GM21526 (cell line): ENCODE measurements at regions not wholly inside any gene's neighbourhood (a gene's known extent, or its start where the extent isn't known, plus 50 kb on each side); places are given as distances from the start of the nearest gene placed in this dataset.

Experiments
- ATAC-seq: cut with Tn5 transposase; IDR thresholded peaks from one replicate; pipeline ENCODE4 v1.9.1; 2021; ENCODE audit warnings: moderate library complexity; ENCODE audit not compliant: unreplicated experiment, low FRiP score

GRCh38 chr7:96638669-96639068 is 71.0 kb downstream of the SEM1 start:
- no peak for ATAC-seq

GRCh38 chr7:96637522-96637921 is 72.1 kb downstream of the SEM1 start:
- no peak for ATAC-seq

GRCh38 chr7:96636979-96637378 is 72.7 kb downstream of the SEM1 start:
- no peak for ATAC-seq

GRCh38 chr7:96636342-96636860 is 73.2 kb downstream of the SEM1 start:
- ATAC-seq: no peak

GRCh38 chr7:96629884-96630283 is 79.8 kb downstream of the SEM1 start:
- ATAC-seq: no peak

GRCh38 chr7:96624954-96625353 is 84.7 kb downstream of the SEM1 start:
- ATAC-seq: no peak

- ATAC-seq: no peak
Observed at GRCh38 chr7:96621932-96622331, 87.7 kb downstream of the SEM1 start.

GRCh38 chr7:96614154-96614867 is 95.3 kb downstream of the SEM1 start:
- ATAC-seq: peak; percentile 61

GRCh38 chr7:96612034-96612433 is 97.6 kb downstream of the SEM1 start:
- ATAC-seq: no peak

GRCh38 chr7:96605045-96605716 is 104.5 kb downstream of the SEM1 start:
- no peak for ATAC-seq

- ATAC-seq: no peak
Observed at GRCh38 chr7:96599288-96599936, 110.2 kb downstream of the SEM1 start.

GRCh38 chr7:96598421-96598820 is 111.2 kb downstream of the SEM1 start:
- no peak for ATAC-seq

GRCh38 chr7:96596120-96596826 is 113.4 kb downstream of the SEM1 start:
- ATAC-seq: no peak

- no peak for ATAC-seq
Observed at GRCh38 chr7:96591900-96592676, 117.6 kb downstream of the SEM1 start.

- ATAC-seq: no peak
Observed at GRCh38 chr7:96591159-96591899, 118.3 kb downstream of the SEM1 start.

- ATAC-seq: no peak
Observed at GRCh38 chr7:96589038-96589437, 120.6 kb downstream of the SEM1 start.

GRCh38 chr7:96579119-96579518 is 130.5 kb downstream of the SEM1 start:
- no peak for ATAC-seq

GRCh38 chr7:96578606-96579005 is 131.0 kb downstream of the SEM1 start:
- ATAC-seq: no peak

- ATAC-seq: no peak
Observed at GRCh38 chr7:96563409-96563808, 146.2 kb downstream of the SEM1 start.
